K562 (cell line): ENCODE measurements at regions not wholly inside any gene's neighbourhood (a gene's known extent, or its start where the extent isn't known, plus 50 kb on each side); places are given as distances from the start of the nearest gene placed in this dataset.

ENCODE experiments used
- BRD9 ChIP-seq: fragments of 450-650 bp; IDR thresholded peaks from 2 replicates; pipeline ENCODE4 v1.6.1; 2018; ENCODE audit warnings: low read depth; ENCODE audit not compliant: partially characterized antibody
- CREB1 ChIP-seq, 2 experiments: sonication (generic) in 1 of 2; formaldehyde crosslinking in 1 of 2; IDR thresholded peaks; 2 replicates each; pipeline versions ENCODE4 v1.6.1 to v1.8.0; 2012 to 2022; ENCODE audit warnings: inconsistent platforms in 1 of 2, mild to moderate bottlenecking in 1 of 2, missing genetic modification reagents in 1 of 2, moderate library complexity in 1 of 2
- KAT2B ChIP-seq: IDR thresholded peaks from one replicate; pipeline ENCODE4 v1.6.1; 2012; ENCODE audit warnings: low read depth, mild to moderate bottlenecking, control low read depth, inconsistent platforms, low read length, moderate library complexity
- KLF6 ChIP-seq: fragments of 250-450 bp; sonication (Bioruptor Pico); IDR thresholded peaks from 2 replicates; pipeline ENCODE4 v1.4.0; 2020; ENCODE audit warnings: mild to moderate bottlenecking, moderate library complexity, borderline replicate concordance
- POLR2AphosphoS2 ChIP-seq: IDR thresholded peaks from 2 replicates; pipeline ENCODE4 v1.6.1; 2012; ENCODE audit warnings: low read length, improper control_type of control experiment
- STAT5A ChIP-seq: IDR thresholded peaks from 2 replicates; pipeline ENCODE4 v1.6.1; 2012; ENCODE audit warnings: low read length, inconsistent platforms, borderline replicate concordance
- TFAM ChIP-seq: fragments of 250-450 bp; sonication (Bioruptor Pico); conservative IDR thresholded peaks from 2 replicates; pipeline ENCODE4 v1.5.0; 2021; ENCODE audit warnings: mild to moderate bottlenecking, moderate library complexity
- THRAP3 ChIP-seq: fragments of 450-650 bp; IDR thresholded peaks from 2 replicates; pipeline ENCODE4 v1.6.1; 2016; ENCODE audit warnings: mild to moderate bottlenecking, inconsistent platforms, borderline replicate concordance
- ZBTB5 ChIP-seq: fragments of 450-650 bp; IDR thresholded peaks from 2 replicates; pipeline ENCODE4 v1.6.1; 2017; ENCODE audit warnings: antibody characterized with exemption
- ZHX1 ChIP-seq: fragments of 150-350 bp; conservative IDR thresholded peaks from 2 replicates; pipeline ENCODE4 v1.6.1; 2014; ENCODE audit warnings: low read length
- ZNF318 ChIP-seq, 2 experiments: fragments of 450-650 bp; IDR thresholded peaks; 2 replicates each; pipeline ENCODE4 v1.6.1; 2016; ENCODE audit warnings: mild to moderate bottlenecking in 2 of 2, borderline replicate concordance in 1 of 2, low read depth in 1 of 2, moderate library complexity in 1 of 2
- ZNF583 ChIP-seq: fragments of 250-450 bp; sonication (Bioruptor Pico); IDR thresholded peaks from 2 replicates; pipeline ENCODE4 v1.4.0; 2020
- ZNF830 ChIP-seq: fragments of 250-450 bp; sonication (Bioruptor Pico); IDR thresholded peaks from 2 replicates; pipeline ENCODE4 v1.5.0; 2021; ENCODE audit warnings: mild to moderate bottlenecking
- TF ChIP-seq, protein P1 (sequence below): sonication (generic); formaldehyde crosslinking; IDR thresholded peaks from 2 replicates; pipeline ENCODE4 v1.8.1; 2023; ENCODE audit warnings: mild to moderate bottlenecking, missing genetic modification reagents

DNA sequence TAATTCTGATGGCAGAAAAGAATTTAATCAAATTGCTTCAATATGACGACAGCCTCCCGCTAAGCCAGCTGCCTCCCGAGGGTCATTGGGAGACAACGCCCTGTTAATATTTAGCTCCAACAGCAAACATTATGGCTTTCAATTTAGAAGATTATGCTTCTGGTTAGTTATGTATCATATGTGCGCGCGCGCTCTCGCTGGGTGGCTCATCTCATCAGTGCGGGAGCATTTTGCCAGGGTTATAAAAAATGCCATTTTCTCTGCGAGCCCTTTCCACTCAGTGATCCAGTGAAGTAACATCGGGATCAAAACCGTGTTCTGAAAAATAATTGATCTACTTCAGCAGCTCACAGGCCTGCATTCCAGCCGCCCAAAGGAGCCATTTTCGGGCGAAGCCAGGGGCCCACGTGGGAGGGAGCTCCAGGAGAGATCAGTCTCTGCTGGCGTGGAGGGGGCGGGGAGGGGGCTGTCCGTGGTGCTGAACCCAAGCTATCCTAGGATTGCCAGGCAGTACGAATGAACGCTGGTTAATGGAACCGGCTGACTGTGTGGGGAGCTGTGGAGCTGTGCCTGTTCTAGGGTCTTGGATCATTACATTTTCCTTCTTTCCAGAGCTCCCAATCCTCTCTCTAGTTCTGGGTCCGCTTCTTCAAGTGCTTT lies 219.1 kb upstream of the ZC3H12A start (continued):
- TF ChIP-seq ZNF318 (IDR thresholded peaks at IDR 0.05; ENCODE audit: borderline replicate concordance in 1 of 2, low read depth in 1 of 2) (no peak), ZBTB5 (no peak), THRAP3 (no peak), KAT2B (no peak), ZNF583 (CRISPR knock-in tag) (no peak), CREB1 (IDR thresholded peaks at IDR 0.05) (no peak), CREB1 (CRISPR knock-in tag; IDR thresholded peaks at IDR 0.05) (0 out of 2 replicates have a peak, but pooled peaks have one; percentile 28), ZNF830 (CRISPR knock-in tag) (no peak), ZHX1 (no peak), BRD9 (no peak), STAT5A (no peak), POLR2AphosphoS2 (no peak), TFAM (CRISPR knock-in tag) (no peak), KLF6 (CRISPR knock-in tag) (no peak)
- TF ChIP-seq, protein P1, sequence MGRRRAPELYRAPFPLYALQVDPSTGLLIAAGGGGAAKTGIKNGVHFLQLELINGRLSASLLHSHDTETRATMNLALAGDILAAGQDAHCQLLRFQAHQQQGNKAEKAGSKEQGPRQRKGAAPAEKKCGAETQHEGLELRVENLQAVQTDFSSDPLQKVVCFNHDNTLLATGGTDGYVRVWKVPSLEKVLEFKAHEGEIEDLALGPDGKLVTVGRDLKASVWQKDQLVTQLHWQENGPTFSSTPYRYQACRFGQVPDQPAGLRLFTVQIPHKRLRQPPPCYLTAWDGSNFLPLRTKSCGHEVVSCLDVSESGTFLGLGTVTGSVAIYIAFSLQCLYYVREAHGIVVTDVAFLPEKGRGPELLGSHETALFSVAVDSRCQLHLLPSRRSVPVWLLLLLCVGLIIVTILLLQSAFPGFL (CRISPR knock-in tag) = no peak
